ENCODE measurements at regions not wholly inside any gene's neighbourhood (a gene's known extent, or its start where the extent isn't known, plus 50 kb on each side); places are given as distances from the start of the nearest gene placed in this dataset.

DNA sequence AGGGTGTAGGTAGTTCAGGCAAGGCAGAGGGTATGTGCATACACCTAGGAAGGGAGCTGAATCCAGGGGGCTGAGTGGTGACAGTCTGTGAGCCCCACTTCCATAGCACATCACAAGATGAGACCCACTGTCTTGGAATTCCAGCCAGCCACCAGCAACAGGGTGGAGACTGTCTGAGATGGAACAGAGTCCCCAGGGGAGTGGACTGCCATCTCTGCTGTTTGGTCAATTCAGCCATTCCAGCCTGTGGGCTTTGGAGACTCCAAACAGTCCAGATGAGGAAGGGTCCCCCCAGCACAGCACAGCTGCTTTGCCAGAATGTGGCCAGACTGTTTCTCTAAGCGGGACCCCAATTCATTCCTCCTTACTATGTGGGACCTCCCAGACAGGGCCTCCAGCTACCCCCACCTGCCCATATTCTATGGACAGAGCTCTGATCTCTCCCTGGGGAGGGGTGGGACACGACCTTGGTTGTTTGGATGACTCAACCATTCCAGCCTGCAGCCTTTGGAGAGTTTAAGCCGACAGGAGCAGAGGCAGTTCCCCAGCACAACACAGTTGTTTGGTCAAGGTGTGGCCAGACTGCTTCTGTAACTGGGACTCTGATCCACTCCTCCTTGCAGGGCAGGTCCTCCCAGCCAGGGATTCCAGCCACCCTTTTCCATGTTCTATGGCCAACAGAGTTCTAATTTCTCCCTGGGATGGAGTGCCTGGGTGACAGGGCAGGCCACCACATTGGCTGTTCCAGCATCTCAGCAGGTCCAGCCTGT, 178.0 kb downstream of the RND3 start:
- H3K36me3 Mint-ChIP-seq = no peaks in the 10 kb centered on the region
- no peak overlapping the region for H3K4me3 Mint-ChIP-seq
- no peaks in the 10 kb centered on the region for H3K27me3 Mint-ChIP-seq
- CTCF ChIA-PET = no interaction called here
- peaks cover 6% of the 10 kb centered on the region for H3K9me3 Mint-ChIP-seq
- no peak overlapping the region for H3K27ac Mint-ChIP-seq
- no peaks in the 10 kb centered on the region for H3K4me1 Mint-ChIP-seq
- no peak for DNase-seq

DNA sequence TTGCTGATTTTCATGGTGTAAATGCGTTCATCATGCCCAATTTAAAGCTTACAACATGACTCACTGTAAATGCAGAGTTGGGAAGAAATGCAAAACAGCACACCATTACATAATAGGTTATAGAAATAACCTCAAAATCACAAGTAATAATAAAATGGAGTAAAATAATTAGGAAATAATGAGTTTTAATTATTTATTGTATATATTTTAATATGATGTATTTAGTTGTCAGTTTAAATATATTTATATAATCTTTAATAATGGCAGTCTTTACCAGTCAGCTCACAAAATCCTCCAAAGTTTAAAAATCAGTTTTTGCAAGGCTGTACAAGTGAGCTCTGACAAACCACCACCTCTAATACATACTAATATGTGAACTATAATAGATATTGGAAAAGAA, 180.2 kb downstream of the RND3 start:
- Mint-ChIP-seq H3K27me3 (no peaks in the 10 kb centered on the region), H3K4me3 (no peak overlapping the region), H3K27ac (no peak overlapping the region), H3K9me3 (no peaks in the 10 kb centered on the region), H3K36me3 (no peaks in the 10 kb centered on the region), H3K4me1 (no peaks in the 10 kb centered on the region)
- no peak for DNase-seq
- CTCF ChIA-PET = no interaction called here

DNA sequence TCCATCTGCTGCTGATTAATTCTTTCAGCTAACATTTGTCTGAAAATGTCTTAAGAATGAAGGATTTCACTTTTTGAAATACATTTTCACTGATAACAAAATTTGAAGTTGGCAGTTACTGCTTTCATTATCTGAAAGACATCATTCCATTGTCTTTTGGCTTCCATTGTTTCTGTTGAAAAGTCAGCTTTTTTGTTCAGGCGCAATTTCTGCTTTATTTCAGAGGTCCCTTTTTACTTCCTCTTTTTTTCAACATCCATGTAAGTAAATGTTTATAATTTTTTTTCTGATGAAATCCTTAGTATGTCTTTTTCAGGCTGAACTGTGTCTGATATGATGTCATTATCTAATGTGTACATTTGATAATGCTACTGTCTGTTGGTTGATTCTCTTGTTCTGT, 184.2 kb downstream of the RND3 start:
- no peaks in the 10 kb centered on the region for H3K9me3 Mint-ChIP-seq
- H3K4me3 Mint-ChIP-seq = no peak overlapping the region
- no peaks in the 10 kb centered on the region for H3K36me3 Mint-ChIP-seq
- H3K27ac Mint-ChIP-seq = no peak overlapping the region
- H3K27me3 Mint-ChIP-seq = no peaks in the 10 kb centered on the region
- DNase-seq = no peak
- no peaks in the 10 kb centered on the region for H3K4me1 Mint-ChIP-seq
- CTCF ChIA-PET = no interaction called here

DNA sequence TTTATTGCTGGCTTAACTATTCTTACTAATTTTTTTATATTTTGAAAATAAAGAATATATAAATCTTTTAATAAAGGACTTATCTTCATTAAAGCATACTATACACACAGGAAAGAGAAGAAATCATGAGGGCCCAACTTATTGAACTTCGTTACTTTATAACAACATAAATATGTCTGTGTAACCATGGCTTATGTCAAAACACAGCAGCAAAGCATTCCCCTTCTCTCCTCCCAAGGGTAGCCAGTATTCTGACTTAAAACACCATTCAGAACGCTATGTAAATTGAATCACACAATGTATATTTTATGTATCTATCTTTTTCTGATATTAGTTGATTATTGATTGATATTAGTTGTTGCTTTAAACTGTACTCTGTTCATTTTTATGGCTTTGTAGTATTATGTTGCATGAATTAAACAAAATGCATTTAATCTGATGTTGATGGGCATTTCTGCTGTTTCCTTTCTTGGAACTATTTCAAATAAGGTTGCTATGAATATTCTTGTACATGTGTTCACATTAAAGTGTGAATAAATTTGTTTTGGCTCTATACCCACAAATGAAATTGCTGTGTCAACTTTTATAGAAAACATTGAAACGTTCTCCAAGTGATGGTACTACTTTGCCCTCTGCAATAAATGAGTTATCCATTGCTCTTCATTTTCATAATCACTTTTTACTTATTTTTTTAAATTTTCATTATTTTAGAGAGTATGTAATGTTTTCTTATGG, 188.7 kb downstream of the RND3 start:
- no peaks in the 10 kb centered on the region for H3K4me1 Mint-ChIP-seq
- no peaks in the 10 kb centered on the region for H3K27me3 Mint-ChIP-seq
- no peaks in the 10 kb centered on the region for H3K36me3 Mint-ChIP-seq
- no peak for DNase-seq
- CTCF ChIA-PET = no interaction called here
- H3K9me3 Mint-ChIP-seq = no peaks in the 10 kb centered on the region
- no peak overlapping the region for H3K27ac Mint-ChIP-seq
- H3K4me3 Mint-ChIP-seq = no peak overlapping the region

DNA sequence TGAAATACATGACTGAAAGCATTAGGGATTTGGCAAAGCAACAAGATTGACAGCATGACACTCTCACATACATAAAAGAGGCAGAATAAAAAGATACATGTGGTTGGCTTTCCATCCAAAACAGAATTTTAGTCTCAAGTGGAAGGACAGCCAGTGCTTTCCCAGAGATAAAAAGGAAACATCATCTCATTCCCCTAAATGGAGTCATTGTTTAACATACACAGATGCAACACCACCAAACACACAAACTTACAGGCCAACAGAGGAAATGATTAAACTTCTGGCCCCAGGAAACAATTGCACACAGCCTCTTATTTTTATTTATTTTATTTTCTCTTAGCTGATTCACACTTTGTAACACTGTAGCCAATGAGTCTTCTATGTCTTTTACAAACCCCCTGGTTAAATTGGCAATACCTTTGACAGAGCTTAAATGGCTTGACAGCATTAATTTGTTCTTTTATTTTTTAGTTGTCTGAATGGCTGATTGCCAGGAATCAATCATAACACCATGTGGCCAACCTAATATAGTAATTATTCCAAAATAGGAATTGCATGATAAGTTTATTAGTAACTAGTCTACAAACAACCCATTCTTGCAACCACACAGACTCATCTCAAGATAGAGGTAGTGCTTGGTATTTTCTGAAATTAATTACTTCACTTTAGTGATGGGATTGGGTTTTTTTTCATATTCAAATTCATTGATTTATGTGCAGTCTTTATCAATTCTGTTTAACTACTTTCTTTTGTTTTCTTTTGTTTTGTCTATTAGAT, 190.5 kb downstream of the RND3 start:
- DNase-seq = no peak
- CTCF ChIA-PET = no interaction called here

DNA sequence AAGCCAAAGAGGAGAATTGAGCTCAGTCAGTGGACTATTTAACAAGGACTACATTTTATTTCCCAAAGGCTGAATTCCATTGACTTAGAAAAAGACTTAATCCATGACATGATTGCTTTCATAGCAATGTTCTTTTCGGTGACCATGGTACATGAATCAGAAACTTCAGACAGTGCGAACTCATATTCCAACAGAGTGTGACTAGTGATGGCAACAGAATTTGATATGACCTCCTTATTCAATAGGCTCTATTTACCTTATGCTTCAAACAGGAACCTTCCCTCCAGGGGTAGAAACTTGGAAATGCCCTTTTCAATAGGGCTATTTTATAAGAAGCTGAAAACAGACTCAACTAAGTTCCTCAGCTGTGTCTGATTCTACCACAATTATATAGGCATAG, 191.9 kb downstream of the RND3 start:
- Mint-ChIP-seq H3K27me3 (no peaks in the 10 kb centered on the region), H3K27ac (no peak overlapping the region), H3K36me3 (no peaks in the 10 kb centered on the region), H3K4me3 (no peak overlapping the region), H3K9me3 (no peaks in the 10 kb centered on the region), H3K4me1 (no peaks in the 10 kb centered on the region)
- no peak for DNase-seq
- CTCF ChIA-PET = interaction anchor here (1.2 kb wide), 1 partner anchor 34 kb away, joined by 3 read pairs; no protein-coding TSS in a partner anchor

More for the DNA sequence above, 190.5 kb downstream of the RND3 start:
- Mint-ChIP-seq H3K27ac (no peak overlapping the region), H3K4me1 (no peaks in the 10 kb centered on the region), H3K9me3 (no peaks in the 10 kb centered on the region), H3K27me3 (no peaks in the 10 kb centered on the region), H3K36me3 (no peaks in the 10 kb centered on the region), H3K4me3 (no peak overlapping the region)

DNA sequence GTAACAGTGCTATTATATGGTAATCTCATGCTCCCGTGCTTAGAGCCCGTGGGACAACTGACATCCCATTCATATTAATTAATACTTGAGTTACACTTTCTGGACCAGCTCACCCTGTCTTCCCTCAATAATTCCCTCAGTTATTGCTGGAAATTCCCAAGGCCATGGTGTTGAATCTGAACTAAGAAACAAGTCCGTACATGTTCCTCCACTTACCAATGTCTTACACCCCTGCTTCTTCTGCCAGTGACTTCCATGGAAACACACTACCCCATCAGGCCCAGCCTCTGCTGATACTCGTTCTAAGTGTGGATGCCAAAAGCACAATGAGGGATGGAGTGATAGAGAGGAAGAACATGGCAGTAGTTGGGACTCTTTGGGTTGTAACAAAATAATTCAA, 193.7 kb downstream of the RND3 start:
- H3K9me3 Mint-ChIP-seq = no peaks in the 10 kb centered on the region
- H3K4me1 Mint-ChIP-seq = no peaks in the 10 kb centered on the region
- H3K27me3 Mint-ChIP-seq = no peaks in the 10 kb centered on the region
- H3K36me3 Mint-ChIP-seq = no peaks in the 10 kb centered on the region
- no peak overlapping the region for H3K4me3 Mint-ChIP-seq
- H3K27ac Mint-ChIP-seq = no peak overlapping the region
- DNase-seq = no peak
- CTCF ChIA-PET = no interaction called here

DNA sequence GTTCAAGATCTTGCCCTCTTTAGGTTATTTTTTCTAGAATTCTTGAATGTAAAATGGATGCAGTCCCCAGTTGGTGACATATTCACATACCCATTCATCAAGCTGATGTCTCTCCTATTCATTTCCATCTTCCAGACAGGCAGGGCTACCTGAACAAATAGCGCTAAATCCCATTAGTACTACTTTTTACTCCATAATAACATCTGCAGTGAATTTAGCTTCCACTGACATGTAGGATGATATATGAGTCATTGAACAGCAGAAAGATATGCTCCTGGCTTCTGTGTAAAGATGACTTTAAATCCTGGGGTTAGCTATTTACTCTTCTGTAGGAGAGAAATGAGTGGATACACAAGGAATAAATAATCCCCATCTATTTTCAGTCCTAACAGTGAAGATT, 194.7 kb downstream of the RND3 start:
- Mint-ChIP-seq H3K36me3 (no peaks in the 10 kb centered on the region), H3K27me3 (no peaks in the 10 kb centered on the region), H3K4me3 (no peak overlapping the region), H3K27ac (no peak overlapping the region), H3K4me1 (no peaks in the 10 kb centered on the region), H3K9me3 (no peaks in the 10 kb centered on the region)
- CTCF ChIA-PET = no interaction called here
- DNase-seq = no peak

DNA sequence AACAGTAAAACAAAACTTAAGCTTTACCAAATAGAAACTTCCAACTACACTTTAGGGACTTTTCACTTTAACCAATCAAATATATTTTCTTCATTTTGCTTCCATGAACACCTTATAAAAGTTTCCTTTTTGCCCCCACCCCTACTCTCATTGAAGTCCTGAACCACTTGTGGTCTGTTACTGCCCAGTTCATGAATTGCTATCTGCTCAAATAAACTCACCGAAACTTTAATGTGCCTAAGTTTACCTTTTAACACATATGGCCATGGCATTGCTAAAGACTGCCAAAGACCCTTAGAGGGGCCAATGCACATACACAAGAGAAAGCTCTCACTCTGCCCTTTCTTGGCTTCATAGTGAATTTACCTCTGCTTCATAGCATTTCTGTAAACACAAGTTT, 195.3 kb downstream of the RND3 start:
- Mint-ChIP-seq H3K27ac (no peak overlapping the region), H3K27me3 (no peaks in the 10 kb centered on the region), H3K9me3 (no peaks in the 10 kb centered on the region), H3K36me3 (no peaks in the 10 kb centered on the region), H3K4me3 (no peak overlapping the region), H3K4me1 (no peaks in the 10 kb centered on the region)
- DNase-seq = no peak
- CTCF ChIA-PET = no interaction called here

DNA sequence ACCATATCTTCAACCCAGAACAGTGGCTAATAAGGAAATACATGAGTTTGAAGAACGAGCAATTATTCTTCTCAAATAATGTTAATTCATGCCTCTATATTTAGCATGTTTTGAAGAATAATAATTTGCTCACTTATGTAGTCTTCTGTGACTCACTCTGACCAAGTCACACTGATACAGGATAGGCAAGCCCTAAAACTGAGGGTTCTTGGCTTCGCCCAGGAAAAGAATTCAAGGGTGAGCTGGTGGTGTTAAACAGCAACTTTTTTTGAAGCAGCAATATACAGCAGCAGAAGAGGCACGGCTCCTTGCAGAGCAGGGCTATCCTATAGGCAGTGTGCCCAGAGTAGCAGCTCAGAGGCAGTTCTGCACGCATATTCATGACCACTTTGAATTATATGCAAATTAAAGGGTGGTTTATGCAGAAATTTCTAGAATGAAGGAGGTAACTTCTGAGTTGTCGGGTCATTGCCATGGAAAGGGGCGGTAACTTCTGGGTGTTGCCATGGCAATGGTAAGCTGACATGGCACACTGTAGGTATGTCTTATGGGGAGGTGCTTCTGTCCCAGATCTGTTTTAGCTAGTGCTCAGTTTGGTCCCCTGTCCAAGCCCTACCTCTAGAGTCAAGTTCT, 200.6 kb downstream of the RND3 start:
- DNase-seq = no peak
- Mint-ChIP-seq H3K4me1 (no peaks in the 10 kb centered on the region), H3K9me3 (no peaks in the 10 kb centered on the region), H3K36me3 (no peaks in the 10 kb centered on the region), H3K27ac (no peak overlapping the region), H3K4me3 (no peak overlapping the region), H3K27me3 (no peaks in the 10 kb centered on the region)
- CTCF ChIA-PET = no interaction called here

DNA sequence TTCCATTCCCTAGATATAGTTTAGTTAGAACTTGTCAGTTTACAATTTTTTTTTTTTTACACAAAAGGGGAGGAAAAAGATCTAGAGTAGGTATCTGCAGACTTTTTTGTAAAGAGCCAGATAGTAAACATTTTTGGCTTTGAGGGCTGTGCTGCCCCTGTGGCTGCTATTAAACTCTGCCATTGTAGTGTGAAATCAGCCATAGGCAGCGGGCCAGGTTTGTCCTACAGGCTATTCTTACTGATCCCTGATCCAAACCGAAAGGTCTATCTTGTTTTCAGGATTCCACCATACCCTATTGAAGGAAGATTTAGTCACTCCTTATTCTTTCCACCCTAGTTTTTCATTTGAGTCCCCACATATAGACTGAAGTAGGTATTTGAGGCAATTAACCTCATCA, 203.4 kb downstream of the RND3 start:
- CTCF ChIA-PET = no interaction called here
- Mint-ChIP-seq H3K36me3 (no peaks in the 10 kb centered on the region), H3K27ac (no peak overlapping the region), H3K9me3 (peaks cover 5% of the 10 kb centered on the region), H3K4me1 (no peaks in the 10 kb centered on the region), H3K4me3 (no peak overlapping the region), H3K27me3 (no peaks in the 10 kb centered on the region)
- no peak for DNase-seq

DNA sequence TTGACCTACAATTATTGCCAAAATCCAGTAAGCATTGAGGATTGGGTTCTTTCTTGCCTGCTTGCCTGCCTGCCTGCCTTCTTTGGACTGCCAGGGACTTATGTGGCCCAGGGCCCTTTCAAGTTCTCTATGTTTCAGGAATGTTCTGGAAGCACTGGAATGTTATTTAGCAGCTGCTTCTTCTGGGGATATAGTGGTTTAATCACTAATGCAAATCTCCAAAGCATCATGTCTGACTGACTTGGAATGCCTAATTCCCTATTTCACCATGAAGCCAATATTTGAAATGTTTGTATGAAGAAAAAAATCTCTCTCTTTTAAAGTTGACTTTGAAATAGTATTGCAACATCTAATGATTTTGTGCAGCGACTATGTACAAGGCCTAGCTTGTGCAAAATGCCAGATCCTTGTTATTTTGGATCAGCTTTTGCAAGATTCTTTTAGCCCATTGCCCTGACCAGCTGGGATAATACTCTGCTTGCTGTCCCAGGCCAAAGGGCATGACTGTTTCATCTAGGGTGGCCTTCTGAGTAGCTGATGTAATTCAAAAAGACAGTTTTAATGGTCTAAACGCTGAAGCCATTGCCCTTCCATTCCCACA, 204.6 kb downstream of the RND3 start:
- Mint-ChIP-seq H3K27ac (no peak overlapping the region), H3K4me3 (no peak overlapping the region), H3K36me3 (no peaks in the 10 kb centered on the region), H3K9me3 (peaks cover 11% of the 10 kb centered on the region), H3K4me1 (no peaks in the 10 kb centered on the region), H3K27me3 (no peaks in the 10 kb centered on the region)
- DNase-seq = no peak
- CTCF ChIA-PET = no interaction called here

DNA sequence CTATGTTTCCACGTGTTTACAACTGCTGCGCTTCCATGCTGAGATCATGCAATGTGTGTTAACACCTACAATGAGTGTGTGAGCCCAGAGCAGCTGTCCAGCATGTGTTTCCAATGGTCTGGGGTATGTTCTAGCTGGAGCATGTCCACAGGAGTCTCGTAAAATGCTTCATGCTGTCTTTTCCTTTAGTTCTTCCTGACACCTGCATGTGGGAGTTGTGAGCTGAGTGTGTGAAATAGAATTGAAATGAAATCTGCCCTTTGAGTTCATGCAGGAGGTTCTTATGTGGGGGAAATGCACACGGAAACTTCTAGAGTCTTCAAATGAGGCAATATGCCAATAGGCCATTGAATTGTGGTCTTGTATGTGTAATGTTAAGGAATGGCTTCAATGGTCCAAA, 205.1 kb downstream of the RND3 start:
- H3K36me3 Mint-ChIP-seq = no peaks in the 10 kb centered on the region
- DNase-seq = no peak
- no peaks in the 10 kb centered on the region for H3K4me1 Mint-ChIP-seq
- CTCF ChIA-PET = no interaction called here
- no peak overlapping the region for H3K27ac Mint-ChIP-seq
- peaks cover 12% of the 10 kb centered on the region for H3K9me3 Mint-ChIP-seq
- no peak overlapping the region for H3K4me3 Mint-ChIP-seq
- no peaks in the 10 kb centered on the region for H3K27me3 Mint-ChIP-seq

DNA sequence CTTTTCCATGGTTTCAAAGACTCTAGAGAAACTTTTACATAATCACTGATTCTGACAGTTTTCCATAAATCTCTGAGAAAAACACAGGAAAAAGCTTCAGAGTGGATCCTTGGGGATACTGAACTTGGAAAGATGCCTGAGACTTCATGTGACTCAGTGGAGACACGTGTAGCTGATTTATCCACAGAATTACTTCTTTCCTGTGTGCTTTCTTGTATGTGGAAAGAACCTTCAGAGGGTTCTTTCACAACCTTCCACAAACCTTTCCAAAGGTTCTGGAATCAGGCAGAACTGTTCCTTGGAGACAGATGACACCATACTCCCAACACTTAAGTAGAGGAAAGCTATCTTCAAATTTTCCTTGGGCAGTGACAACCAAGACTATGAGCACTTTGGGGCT, 207.2 kb downstream of the RND3 start:
- no peaks in the 10 kb centered on the region for H3K4me1 Mint-ChIP-seq
- DNase-seq = no peak
- CTCF ChIA-PET = no interaction called here
- no peaks in the 10 kb centered on the region for H3K36me3 Mint-ChIP-seq
- H3K9me3 Mint-ChIP-seq = peaks cover 18% of the 10 kb centered on the region
- H3K27me3 Mint-ChIP-seq = no peaks in the 10 kb centered on the region
- H3K27ac Mint-ChIP-seq = no peak overlapping the region
- H3K4me3 Mint-ChIP-seq = no peak overlapping the region

Measured in activated naive CD4-positive, alpha-beta T cell treated with anti-CD3 and anti-CD28 coated beads, Interleukin-2, amount 10 ng/mL, durations not matched to agents 7 days and 5 days (primary cell).